ENCODE measurements at regions not wholly inside any gene's neighbourhood (a gene's known extent, or its start where the extent isn't known, plus 50 kb on each side); places are given as distances from the start of the nearest gene placed in this dataset.

GRCh38 chr7:156012412-156012811 lies 200.1 kb upstream of the SHH start:
- no peak for TF ChIP-seq EP300 (IDR thresholded peaks at IDR 0.05)
- TF ChIP-seq, protein P1, sequence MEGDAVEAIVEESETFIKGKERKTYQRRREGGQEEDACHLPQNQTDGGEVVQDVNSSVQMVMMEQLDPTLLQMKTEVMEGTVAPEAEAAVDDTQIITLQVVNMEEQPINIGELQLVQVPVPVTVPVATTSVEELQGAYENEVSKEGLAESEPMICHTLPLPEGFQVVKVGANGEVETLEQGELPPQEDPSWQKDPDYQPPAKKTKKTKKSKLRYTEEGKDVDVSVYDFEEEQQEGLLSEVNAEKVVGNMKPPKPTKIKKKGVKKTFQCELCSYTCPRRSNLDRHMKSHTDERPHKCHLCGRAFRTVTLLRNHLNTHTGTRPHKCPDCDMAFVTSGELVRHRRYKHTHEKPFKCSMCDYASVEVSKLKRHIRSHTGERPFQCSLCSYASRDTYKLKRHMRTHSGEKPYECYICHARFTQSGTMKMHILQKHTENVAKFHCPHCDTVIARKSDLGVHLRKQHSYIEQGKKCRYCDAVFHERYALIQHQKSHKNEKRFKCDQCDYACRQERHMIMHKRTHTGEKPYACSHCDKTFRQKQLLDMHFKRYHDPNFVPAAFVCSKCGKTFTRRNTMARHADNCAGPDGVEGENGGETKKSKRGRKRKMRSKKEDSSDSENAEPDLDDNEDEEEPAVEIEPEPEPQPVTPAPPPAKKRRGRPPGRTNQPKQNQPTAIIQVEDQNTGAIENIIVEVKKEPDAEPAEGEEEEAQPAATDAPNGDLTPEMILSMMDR (IDR thresholded peaks at IDR 0.05), result no peak
